GM10266 (cell line): ENCODE measurements at regions not wholly inside any gene's neighbourhood (a gene's known extent, or its start where the extent isn't known, plus 50 kb on each side); places are given as distances from the start of the nearest gene placed in this dataset.

Experiments
- DNase-seq: peaks from one replicate; pipeline ENCODE4 v3.0.0; 2012; ENCODE audit errors: extremely low spot score
- TF ChIP-seq, protein P1 (sequence below): IDR thresholded peaks from 2 replicates; pipeline ENCODE4 v1.5.1; 2012; ENCODE audit warnings: mild to moderate bottlenecking, low read depth; ENCODE audit not compliant: control insufficient read depth, insufficient read depth; ENCODE audit errors: missing control alignments

- TF ChIP-seq, protein P1, sequence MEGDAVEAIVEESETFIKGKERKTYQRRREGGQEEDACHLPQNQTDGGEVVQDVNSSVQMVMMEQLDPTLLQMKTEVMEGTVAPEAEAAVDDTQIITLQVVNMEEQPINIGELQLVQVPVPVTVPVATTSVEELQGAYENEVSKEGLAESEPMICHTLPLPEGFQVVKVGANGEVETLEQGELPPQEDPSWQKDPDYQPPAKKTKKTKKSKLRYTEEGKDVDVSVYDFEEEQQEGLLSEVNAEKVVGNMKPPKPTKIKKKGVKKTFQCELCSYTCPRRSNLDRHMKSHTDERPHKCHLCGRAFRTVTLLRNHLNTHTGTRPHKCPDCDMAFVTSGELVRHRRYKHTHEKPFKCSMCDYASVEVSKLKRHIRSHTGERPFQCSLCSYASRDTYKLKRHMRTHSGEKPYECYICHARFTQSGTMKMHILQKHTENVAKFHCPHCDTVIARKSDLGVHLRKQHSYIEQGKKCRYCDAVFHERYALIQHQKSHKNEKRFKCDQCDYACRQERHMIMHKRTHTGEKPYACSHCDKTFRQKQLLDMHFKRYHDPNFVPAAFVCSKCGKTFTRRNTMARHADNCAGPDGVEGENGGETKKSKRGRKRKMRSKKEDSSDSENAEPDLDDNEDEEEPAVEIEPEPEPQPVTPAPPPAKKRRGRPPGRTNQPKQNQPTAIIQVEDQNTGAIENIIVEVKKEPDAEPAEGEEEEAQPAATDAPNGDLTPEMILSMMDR, result no peak
- no peak for DNase-seq
Measured at GRCh38 chr5:27392716-27393115, 354.3 kb upstream of the CDH9 start.

DNA sequence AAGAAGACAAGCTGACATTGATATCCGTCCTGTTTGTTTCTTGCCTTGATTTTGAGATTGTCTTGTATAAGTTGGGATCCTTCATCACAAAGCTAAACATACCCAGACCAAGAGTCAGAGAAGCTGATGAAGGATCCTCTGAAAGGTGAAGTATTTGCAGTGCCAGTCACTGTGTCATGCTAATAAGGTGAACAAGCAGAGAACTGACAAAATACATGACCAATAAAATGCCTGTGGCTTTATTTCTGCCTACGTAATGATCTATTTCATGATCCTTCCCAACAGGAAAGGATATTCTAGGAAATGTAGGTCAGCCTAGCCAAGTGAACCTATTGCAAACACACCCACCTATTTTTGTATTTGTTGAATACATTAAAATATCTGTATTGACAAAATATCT, 351.3 kb upstream of the CDH9 start:
- DNase-seq, result no peak
- TF ChIP-seq, protein P1, result no peak

DNA sequence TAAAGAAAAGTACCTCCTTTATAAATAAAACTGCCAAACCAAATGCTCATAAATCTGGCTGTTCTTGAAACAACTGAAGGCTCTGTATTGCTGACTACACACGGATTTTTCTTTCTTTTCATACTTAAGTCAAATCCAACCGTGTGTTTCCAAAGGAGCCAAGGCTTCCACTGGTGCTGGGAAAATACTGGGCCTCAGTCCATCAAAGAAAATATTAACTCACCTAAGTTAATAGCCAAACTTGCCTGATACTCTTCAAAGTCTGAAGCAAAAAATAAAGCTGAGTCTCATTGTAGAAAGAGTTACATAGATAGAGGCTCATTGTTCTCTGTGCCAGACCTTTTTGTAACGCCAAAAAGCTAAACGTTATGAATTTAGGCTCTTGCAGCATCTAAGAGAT, 350.4 kb upstream of the CDH9 start:
- no peak for DNase-seq
- TF ChIP-seq, protein P1, result no peak

GRCh38 chr5:27387535-27388073, 349.2 kb upstream of the CDH9 start:
- TF ChIP-seq, protein P1, result no peak
- no peak for DNase-seq

GRCh38 chr5:27381686-27382085, 343.3 kb upstream of the CDH9 start:
- TF ChIP-seq, protein P1, result no peak
- DNase-seq, result no peak

DNA sequence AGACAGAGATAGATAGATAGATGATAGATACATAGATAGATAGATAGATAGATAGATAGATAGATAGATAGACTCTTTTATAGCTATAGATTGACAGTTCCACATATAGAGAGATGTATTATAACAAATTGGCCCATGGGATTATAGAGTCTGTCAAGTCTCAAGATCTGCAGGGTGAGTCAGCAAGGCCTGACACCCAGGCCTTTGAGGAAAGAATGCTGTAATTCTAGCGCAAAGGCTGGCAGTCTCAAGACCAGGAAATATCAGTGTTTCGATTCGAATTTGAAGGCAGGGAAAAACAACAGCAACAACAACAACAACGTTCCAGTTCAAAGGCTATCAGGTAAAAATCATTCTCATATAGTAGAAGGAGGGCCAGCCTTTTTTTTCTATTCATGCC, 339.2 kb upstream of the CDH9 start:
- TF ChIP-seq, protein P1, result no peak
- no peak for DNase-seq

DNA sequence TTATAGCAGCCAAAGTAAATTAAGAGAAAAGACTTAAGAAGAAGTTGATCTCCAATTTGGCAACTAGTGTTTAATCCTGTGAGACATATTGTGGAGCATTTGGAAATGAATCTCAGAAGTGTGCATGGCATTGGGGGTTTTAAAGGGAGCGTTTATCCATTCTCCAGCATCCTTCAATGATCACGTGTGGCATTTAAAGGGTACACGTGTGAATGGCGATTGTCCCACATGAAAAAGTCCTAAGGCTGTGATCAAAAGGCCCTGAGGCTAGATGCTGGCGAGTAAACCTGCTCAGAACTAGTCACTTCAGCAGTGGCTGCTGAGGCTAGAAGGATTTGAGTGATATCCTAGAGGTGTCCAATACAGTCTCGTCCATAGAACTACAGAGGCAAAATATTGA, 315.6 kb upstream of the CDH9 start:
- no peak for DNase-seq
- TF ChIP-seq, protein P1, result no peak
